ENCODE measurements at regions not wholly inside any gene's neighbourhood (a gene's known extent, or its start where the extent isn't known, plus 50 kb on each side); places are given as distances from the start of the nearest gene placed in this dataset.

- H3K4me3 ChIP-seq, result no peak overlapping the region
- no peaks in the 10 kb centered on the region for H3K36me3 ChIP-seq
- H3K9me3 ChIP-seq, result peaks cover 2 to 56% (median 46%) of the 10 kb centered on the region in 8 donors
- intact Hi-C loops (cut with DNase I; ENCODE audit: low total_unique reads), result no loop called here
- no peaks in the 10 kb centered on the region for H3K4me1 ChIP-seq
- H3K27ac ChIP-seq, result no peak overlapping the region
- no peaks in the 10 kb centered on the region for H3K27me3 ChIP-seq (replicated peaks in 1 of 7)
- no peak for TF ChIP-seq POLR2AphosphoS5 (IDR thresholded peaks at IDR 0.05)
- no peak for TF ChIP-seq POLR2A (IDR thresholded peaks at IDR 0.05)
- TF ChIP-seq CTCF (IDR thresholded peaks at IDR 0.05 in 8 of 11, conservative IDR thresholded peaks at IDR 0.05 in 3 of 11), result no peak
- no peak for DNase-seq
These were observed 112.5 kb downstream of the PRL start for GRCh38 chr6:22184371-22184770.

- no peak for DNase-seq
- Histone ChIP-seq H3K4me3 (no peak overlapping the region), H3K27ac (no peak overlapping the region), H3K9me3 (peaks cover 0 to 14% (median 7%) of the 10 kb centered on the region in 8 donors), H3K27me3 (replicated peaks in 1 of 7) (no peaks in the 10 kb centered on the region), H3K36me3 (no peaks in the 10 kb centered on the region), H3K4me1 (no peaks in the 10 kb centered on the region)
- 91 to 95% (median 92%) methylated on average over 6 of the region's 6 CpGs for WGBS, 5 donors
- TF ChIP-seq POLR2A (IDR thresholded peaks at IDR 0.05) (no peak), POLR2AphosphoS5 (IDR thresholded peaks at IDR 0.05) (no peak), CTCF (IDR thresholded peaks at IDR 0.05 in 8 of 11, conservative IDR thresholded peaks at IDR 0.05 in 3 of 11) (no peak)
- intact Hi-C loops (cut with DNase I; ENCODE audit: low total_unique reads), result no loop called here
These were observed 106.9 kb downstream of the PRL start for GRCh38 chr6:22189946-22190345.

- no peaks in the 10 kb centered on the region for H3K27me3 ChIP-seq (replicated peaks in 1 of 7)
- H3K4me3 ChIP-seq, result no peak overlapping the region
- intact Hi-C loops (cut with DNase I; ENCODE audit: low total_unique reads), result no loop called here
- no peak for DNase-seq
- TF ChIP-seq POLR2A (IDR thresholded peaks at IDR 0.05) (no peak), CTCF (IDR thresholded peaks at IDR 0.05 in 8 of 11, conservative IDR thresholded peaks at IDR 0.05 in 3 of 11) (no peak), POLR2AphosphoS5 (IDR thresholded peaks at IDR 0.05) (no peak)
- H3K36me3 ChIP-seq, result no peaks in the 10 kb centered on the region
- H3K9me3 ChIP-seq, result peaks cover 0 to 8% (median 0%) of the 10 kb centered on the region in 8 donors
- WGBS, 5 donors, result 66 to 76% (median 69%) methylated on average over 3 of the region's 3 CpGs
- H3K27ac ChIP-seq, result no peak overlapping the region
- no peaks in the 10 kb centered on the region for H3K4me1 ChIP-seq
These were observed 102.5 kb downstream of the PRL start for GRCh38 chr6:22194188-22194921.

GRCh38 chr6:22199771-22200170 is 97.1 kb downstream of the PRL start:
- Histone ChIP-seq H3K27ac (no peak overlapping the region), H3K4me3 (no peak overlapping the region), H3K9me3 (peaks cover 0 to 8% (median 0%) of the 10 kb centered on the region in 8 donors), H3K36me3 (no peaks in the 10 kb centered on the region), H3K4me1 (no peaks in the 10 kb centered on the region), H3K27me3 (replicated peaks in 1 of 7) (no peaks in the 10 kb centered on the region)
- intact Hi-C loops (cut with DNase I; ENCODE audit: low total_unique reads), result no loop called here
- WGBS, 5 donors, result 79 to 90% (median 87%) methylated on average over 3 of the region's 3 CpGs
- TF ChIP-seq POLR2AphosphoS5 (IDR thresholded peaks at IDR 0.05) (no peak), CTCF (IDR thresholded peaks at IDR 0.05 in 8 of 11, conservative IDR thresholded peaks at IDR 0.05 in 3 of 11) (no peak), POLR2A (IDR thresholded peaks at IDR 0.05) (no peak)
- DNase-seq, result no peak
